ENCODE measurements at regions not wholly inside any gene's neighbourhood (a gene's known extent, or its start where the extent isn't known, plus 50 kb on each side); places are given as distances from the start of the nearest gene placed in this dataset.
A peak's percentile ranks its signal among the peaks of the same experiment; 100 is the strongest.

GRCh38 chr17:52681480-52681879 is 523.0 kb upstream of the CA10 start:
- DNase-seq (no peak), FAIRE-seq (no peak)
- H3K36me3 ChIP-seq (ENCODE audit: control insufficient read depth in 3 of 3, insufficient read depth in 2 of 3, low read depth in 1 of 3, low read length in 3 of 3): no peaks in the 10 kb centered on the region
- no peaks in the 10 kb centered on the region for H3K4me1 ChIP-seq (ENCODE audit: control insufficient read depth in 3 of 3, insufficient read depth in 2 of 3, low read depth in 1 of 3, low read length in 2 of 3)
- WGBS, 3 donors: 3 to 8% (median 6%) methylated on average over 2 of the region's 2 CpGs
- no peaks in the 10 kb centered on the region for H3K27me3 ChIP-seq (ENCODE audit: control insufficient read depth in 3 of 3, insufficient read depth in 3 of 3, low read length in 3 of 3)
- no peak overlapping the region for H3K27ac ChIP-seq (ENCODE audit: low read depth in 1 of 3, low read length in 2 of 3)
- no peak overlapping the region for H3K4me3 ChIP-seq (ENCODE audit: low read depth in 1 of 3, low read length in 3 of 3)
- peaks cover 0 to 18% of the 10 kb centered on the region in 2 donors for H3K9me3 ChIP-seq (ENCODE audit: control insufficient read depth in 2 of 2, insufficient read depth in 1 of 2, low read depth in 1 of 2, low read length in 1 of 2)

DNA sequence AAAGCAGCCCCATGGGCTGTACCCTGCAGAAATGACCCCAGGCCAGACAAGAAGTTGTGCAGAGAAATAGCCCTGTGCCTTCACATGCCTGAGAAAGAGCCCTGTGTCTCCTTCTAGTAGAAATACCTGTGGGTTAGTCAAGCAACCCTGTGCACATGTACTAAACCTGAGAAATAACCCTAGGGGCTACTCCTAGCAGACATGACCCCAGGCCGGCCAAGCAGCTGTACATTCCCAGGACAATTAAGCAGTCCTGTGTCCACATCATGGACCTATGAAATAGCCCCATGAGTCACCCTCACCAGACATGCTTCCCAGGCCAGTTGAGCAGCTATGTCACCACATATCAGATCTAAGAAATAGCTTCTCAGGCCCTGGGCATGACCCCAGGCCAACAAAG is 519.7 kb upstream of the CA10 start:
- WGBS, 3 donors: 88 to 100% (median 89%) methylated on average over 1 of the region's 1 CpG
- no peak overlapping the region for H3K27ac ChIP-seq (ENCODE audit: low read depth in 1 of 3, low read length in 2 of 3)
- DNase-seq: no peak
- no peaks in the 10 kb centered on the region for H3K36me3 ChIP-seq (ENCODE audit: control insufficient read depth in 3 of 3, insufficient read depth in 2 of 3, low read depth in 1 of 3, low read length in 3 of 3)
- no peak for FAIRE-seq
- H3K4me1 ChIP-seq (ENCODE audit: control insufficient read depth in 3 of 3, insufficient read depth in 2 of 3, low read depth in 1 of 3, low read length in 2 of 3): no peaks in the 10 kb centered on the region
- no peak overlapping the region for H3K4me3 ChIP-seq (ENCODE audit: low read depth in 1 of 3, low read length in 3 of 3)
- H3K9me3 ChIP-seq (ENCODE audit: control insufficient read depth in 2 of 2, insufficient read depth in 1 of 2, low read depth in 1 of 2, low read length in 1 of 2): peaks cover 0 to 18% of the 10 kb centered on the region in 2 donors
- H3K27me3 ChIP-seq (ENCODE audit: control insufficient read depth in 3 of 3, insufficient read depth in 3 of 3, low read length in 3 of 3): no peaks in the 10 kb centered on the region

- 68 to 78% (median 71%) methylated on average over 4 of the region's 4 CpGs for WGBS, 3 donors
- Histone ChIP-seq H3K36me3 (ENCODE audit: control insufficient read depth in 3 of 3, insufficient read depth in 2 of 3, low read depth in 1 of 3, low read length in 3 of 3) (no peaks in the 10 kb centered on the region), H3K9me3 (ENCODE audit: control insufficient read depth in 2 of 2, insufficient read depth in 1 of 2, low read depth in 1 of 2, low read length in 1 of 2) (peaks cover 0 to 10% of the 10 kb centered on the region in 2 donors), H3K27me3 (ENCODE audit: control insufficient read depth in 3 of 3, insufficient read depth in 3 of 3, low read length in 3 of 3) (no peaks in the 10 kb centered on the region), H3K27ac (ENCODE audit: low read depth in 1 of 3, low read length in 2 of 3) (no peak overlapping the region), H3K4me1 (ENCODE audit: control insufficient read depth in 3 of 3, insufficient read depth in 2 of 3, low read depth in 1 of 3, low read length in 2 of 3) (no peaks in the 10 kb centered on the region), H3K4me3 (ENCODE audit: low read depth in 1 of 3, low read length in 3 of 3) (no peak overlapping the region)
- FAIRE-seq (no peak), DNase-seq (no peak)
Observed at GRCh38 chr17:52674686-52675085, 516.2 kb upstream of the CA10 start.

DNA sequence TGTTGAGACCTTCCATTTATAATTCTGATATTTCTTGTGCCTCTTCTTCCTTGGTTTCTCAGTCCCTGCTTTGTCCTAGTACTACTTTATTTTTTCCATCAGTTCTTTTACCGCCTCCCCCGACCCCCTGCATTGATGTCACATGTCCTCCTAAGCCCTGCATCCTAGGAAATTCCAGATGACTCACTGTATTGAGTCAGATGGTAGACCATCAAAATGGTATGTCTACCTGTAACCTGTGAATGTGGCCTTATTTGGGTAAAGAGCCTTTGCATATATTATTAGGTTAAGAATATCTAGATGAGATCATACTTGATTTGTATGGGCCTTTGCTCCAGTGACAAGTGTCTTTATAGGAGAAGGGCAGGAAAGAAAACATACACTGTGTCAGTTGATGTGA is 515.3 kb upstream of the CA10 start:
- Histone ChIP-seq H3K36me3 (ENCODE audit: control insufficient read depth in 3 of 3, insufficient read depth in 2 of 3, low read depth in 1 of 3, low read length in 3 of 3) (no peaks in the 10 kb centered on the region), H3K9me3 (ENCODE audit: control insufficient read depth in 2 of 2, insufficient read depth in 1 of 2, low read depth in 1 of 2, low read length in 1 of 2) (peaks cover 0 to 10% of the 10 kb centered on the region in 2 donors), H3K27me3 (ENCODE audit: control insufficient read depth in 3 of 3, insufficient read depth in 3 of 3, low read length in 3 of 3) (no peaks in the 10 kb centered on the region), H3K4me1 (ENCODE audit: control insufficient read depth in 3 of 3, insufficient read depth in 2 of 3, low read depth in 1 of 3, low read length in 2 of 3) (no peaks in the 10 kb centered on the region), H3K27ac (ENCODE audit: low read depth in 1 of 3, low read length in 2 of 3) (no peak overlapping the region), H3K4me3 (ENCODE audit: low read depth in 1 of 3, low read length in 3 of 3) (no peak overlapping the region)
- WGBS, 3 donors: 80 to 93% (median 92%) methylated on average over 2 of the region's 2 CpGs
- FAIRE-seq: no peak
- no peak for DNase-seq

GRCh38 chr17:52666264-52666663 is 507.8 kb upstream of the CA10 start:
- FAIRE-seq: no peak

GRCh38 chr17:52660692-52661091 is 502.2 kb upstream of the CA10 start:
- Histone ChIP-seq H3K36me3 (ENCODE audit: control insufficient read depth in 3 of 3, insufficient read depth in 2 of 3, low read depth in 1 of 3, low read length in 3 of 3) (no peaks in the 10 kb centered on the region), H3K9me3 (ENCODE audit: control insufficient read depth in 2 of 2, insufficient read depth in 1 of 2, low read depth in 1 of 2, low read length in 1 of 2) (no peaks in the 10 kb centered on the region), H3K4me3 (ENCODE audit: low read depth in 1 of 3, low read length in 3 of 3) (no peak overlapping the region), H3K27me3 (ENCODE audit: control insufficient read depth in 3 of 3, insufficient read depth in 3 of 3, low read length in 3 of 3) (no peaks in the 10 kb centered on the region), H3K4me1 (ENCODE audit: control insufficient read depth in 3 of 3, insufficient read depth in 2 of 3, low read depth in 1 of 3, low read length in 2 of 3) (no peaks in the 10 kb centered on the region), H3K27ac (ENCODE audit: low read depth in 1 of 3, low read length in 2 of 3) (no peak overlapping the region)
- 86 to 92% (median 90%) methylated on average over 2 of the region's 2 CpGs for WGBS, 3 donors
- DNase-seq (no peak), FAIRE-seq (no peak)

More at GRCh38 chr17:52666264-52666663, 507.8 kb upstream of the CA10 start:
- H3K9me3 ChIP-seq (ENCODE audit: control insufficient read depth in 2 of 2, insufficient read depth in 1 of 2, low read depth in 1 of 2, low read length in 1 of 2): peaks cover 0 to 9% of the 10 kb centered on the region in 2 donors
- H3K27ac ChIP-seq (ENCODE audit: low read depth in 1 of 3, low read length in 2 of 3): no peak overlapping the region
- no peaks in the 10 kb centered on the region for H3K36me3 ChIP-seq (ENCODE audit: control insufficient read depth in 3 of 3, insufficient read depth in 2 of 3, low read depth in 1 of 3, low read length in 3 of 3)
- DNase-seq: peak in 1 of 2 donors; percentile 17
- H3K4me3 ChIP-seq (ENCODE audit: low read depth in 1 of 3, low read length in 3 of 3): no peak overlapping the region
- H3K4me1 ChIP-seq (ENCODE audit: control insufficient read depth in 3 of 3, insufficient read depth in 2 of 3, low read depth in 1 of 3, low read length in 2 of 3): no peaks in the 10 kb centered on the region
- 65 to 83% (median 70%) methylated on average over 1 of the region's 1 CpG for WGBS, 3 donors
- H3K27me3 ChIP-seq (ENCODE audit: control insufficient read depth in 3 of 3, insufficient read depth in 3 of 3, low read length in 3 of 3): no peaks in the 10 kb centered on the region

GRCh38 chr17:52653014-52653413 is 494.5 kb upstream of the CA10 start:
- FAIRE-seq (no peak), DNase-seq (no peak)
- H3K36me3 ChIP-seq (ENCODE audit: control insufficient read depth in 3 of 3, insufficient read depth in 2 of 3, low read depth in 1 of 3, low read length in 3 of 3): no peaks in the 10 kb centered on the region
- peaks cover 0 to 7% (median 0%) of the 10 kb centered on the region in 3 donors for H3K4me1 ChIP-seq (ENCODE audit: control insufficient read depth in 3 of 3, insufficient read depth in 2 of 3, low read depth in 1 of 3, low read length in 2 of 3)
- H3K4me3 ChIP-seq (ENCODE audit: low read depth in 1 of 3, low read length in 3 of 3): no peak overlapping the region
- H3K27ac ChIP-seq (ENCODE audit: low read depth in 1 of 3, low read length in 2 of 3): no peak overlapping the region
- H3K27me3 ChIP-seq (ENCODE audit: control insufficient read depth in 3 of 3, insufficient read depth in 3 of 3, low read length in 3 of 3): no peaks in the 10 kb centered on the region
- WGBS, 3 donors: 83 to 86% (median 85%) methylated on average over 1 of the region's 1 CpG
- H3K9me3 ChIP-seq (ENCODE audit: control insufficient read depth in 2 of 2, insufficient read depth in 1 of 2, low read depth in 1 of 2, low read length in 1 of 2): no peaks in the 10 kb centered on the region

- no peak overlapping the region for H3K27ac ChIP-seq (ENCODE audit: low read depth in 1 of 3, low read length in 2 of 3)
- H3K36me3 ChIP-seq (ENCODE audit: control insufficient read depth in 3 of 3, insufficient read depth in 2 of 3, low read depth in 1 of 3, low read length in 3 of 3): no peaks in the 10 kb centered on the region
- peak; percentile 92 for FAIRE-seq
- H3K27me3 ChIP-seq (ENCODE audit: control insufficient read depth in 3 of 3, insufficient read depth in 3 of 3, low read length in 3 of 3): no peaks in the 10 kb centered on the region
- peaks cover 0 to 7% (median 0%) of the 10 kb centered on the region in 3 donors for H3K4me1 ChIP-seq (ENCODE audit: control insufficient read depth in 3 of 3, insufficient read depth in 2 of 3, low read depth in 1 of 3, low read length in 2 of 3)
- no peak overlapping the region for H3K4me3 ChIP-seq (ENCODE audit: low read depth in 1 of 3, low read length in 3 of 3)
- H3K9me3 ChIP-seq (ENCODE audit: control insufficient read depth in 2 of 2, insufficient read depth in 1 of 2, low read depth in 1 of 2, low read length in 1 of 2): no peaks in the 10 kb centered on the region
- 2 to 11% (median 8%) methylated on average over 3 of the region's 3 CpGs for WGBS, 3 donors
- peak; percentile 88 to 89 for DNase-seq
Observed at GRCh38 chr17:52648995-52649394, 490.5 kb upstream of the CA10 start.

GRCh38 chr17:52647411-52647810 is 488.9 kb upstream of the CA10 start:
- H3K4me1 ChIP-seq (ENCODE audit: control insufficient read depth in 3 of 3, insufficient read depth in 2 of 3, low read depth in 1 of 3, low read length in 2 of 3): peaks cover 0 to 7% (median 0%) of the 10 kb centered on the region in 3 donors
- H3K36me3 ChIP-seq (ENCODE audit: control insufficient read depth in 3 of 3, insufficient read depth in 2 of 3, low read depth in 1 of 3, low read length in 3 of 3): no peaks in the 10 kb centered on the region
- H3K27me3 ChIP-seq (ENCODE audit: control insufficient read depth in 3 of 3, insufficient read depth in 3 of 3, low read length in 3 of 3): no peaks in the 10 kb centered on the region
- no peak overlapping the region for H3K27ac ChIP-seq (ENCODE audit: low read depth in 1 of 3, low read length in 2 of 3)
- DNase-seq (no peak), FAIRE-seq (no peak)
- no peak overlapping the region for H3K4me3 ChIP-seq (ENCODE audit: low read depth in 1 of 3, low read length in 3 of 3)
- WGBS, 3 donors: 38 to 47% (median 41%) methylated on average over 1 of the region's 1 CpG
- H3K9me3 ChIP-seq (ENCODE audit: control insufficient read depth in 2 of 2, insufficient read depth in 1 of 2, low read depth in 1 of 2, low read length in 1 of 2): no peaks in the 10 kb centered on the region

All from small intestine (tissue), 7 donors.